ENCODE measurements at regions not wholly inside any gene's neighbourhood (a gene's known extent, or its start where the extent isn't known, plus 50 kb on each side); places are given as distances from the start of the nearest gene placed in this dataset.

- TF ChIP-seq CTCF (IDR thresholded peaks at IDR 0.05) (no peak), SIN3A (IDR thresholded peaks at IDR 0.05; ENCODE audit: borderline replicate concordance, low read depth, low read length) (no peak), RFX5 (IDR thresholded peaks at IDR 0.05; ENCODE audit: low read length) (no peak), REST (IDR thresholded peaks at IDR 0.05; ENCODE audit: low read depth, low read length) (no peak), EP300 (IDR thresholded peaks at IDR 0.05; ENCODE audit: borderline replicate concordance in 1 of 2, low read depth in 1 of 2, low read length in 1 of 2) (no peak), MXI1 (IDR thresholded peaks at IDR 0.05; ENCODE audit: low read depth, low read length) (no peak), POLR2AphosphoS5 (IDR thresholded peaks at IDR 0.05; ENCODE audit: low read depth, low read length) (no peak), EZH2phosphoT487 (IDR thresholded peaks at IDR 0.05; ENCODE audit: borderline replicate concordance, low read depth) (no peak), GABPA (IDR thresholded peaks at IDR 0.05; ENCODE audit: low read depth) (no peak), RAD21 (IDR thresholded peaks at IDR 0.05; ENCODE audit: low read length) (no peak), RXRA (IDR thresholded peaks at IDR 0.05; ENCODE audit: borderline replicate concordance, low read depth) (no peak), ZBTB33 (IDR thresholded peaks at IDR 0.05; ENCODE audit: borderline replicate concordance, low read depth) (no peak)
These were observed 125.2 kb downstream of the CTTN start for GRCh38 chr11:70523384-70524095.

All from SK-N-SH (cell line).